Iris pigment epithelial cell (primary cell): ENCODE measurements at regions not wholly inside any gene's neighbourhood (a gene's known extent, or its start where the extent isn't known, plus 50 kb on each side); places are given as distances from the start of the nearest gene placed in this dataset.
"Not testable (repeated sequence)": the region's sequence is repeated elsewhere in the genome, so short reads cannot be mapped to it uniquely, and the experiment has no call there.

Source experiments
- DNase-seq: peaks from one replicate; pipeline ENCODE4 v3.0.0-alpha.2; 2011; ENCODE audit warnings: low read depth

- DNase-seq, result no peak
Measured at GRCh38 chr6:27190126-27190525, 57.4 kb upstream of the PRSS16 start.

DNA sequence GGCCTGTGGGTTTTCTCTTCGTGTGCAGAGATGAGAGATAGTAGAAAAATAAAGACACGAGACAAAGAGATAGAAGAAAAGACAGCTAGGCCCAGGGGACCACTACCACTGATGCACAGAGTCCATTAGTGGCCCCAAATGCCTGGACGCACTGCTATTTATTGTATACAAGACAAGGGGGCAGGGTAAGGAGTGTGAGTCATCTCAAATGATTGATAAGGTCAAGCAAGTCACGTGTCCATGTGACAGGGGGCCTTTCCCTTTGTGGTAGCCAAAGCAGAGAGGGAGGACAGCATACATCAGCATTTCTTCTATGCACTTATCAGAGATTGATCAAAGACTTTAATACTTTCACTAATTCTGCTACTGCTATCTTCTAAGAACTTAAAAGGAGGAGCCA is 53.0 kb upstream of the PRSS16 start:
- DNase-seq, result not testable (repeated sequence)

DNA sequence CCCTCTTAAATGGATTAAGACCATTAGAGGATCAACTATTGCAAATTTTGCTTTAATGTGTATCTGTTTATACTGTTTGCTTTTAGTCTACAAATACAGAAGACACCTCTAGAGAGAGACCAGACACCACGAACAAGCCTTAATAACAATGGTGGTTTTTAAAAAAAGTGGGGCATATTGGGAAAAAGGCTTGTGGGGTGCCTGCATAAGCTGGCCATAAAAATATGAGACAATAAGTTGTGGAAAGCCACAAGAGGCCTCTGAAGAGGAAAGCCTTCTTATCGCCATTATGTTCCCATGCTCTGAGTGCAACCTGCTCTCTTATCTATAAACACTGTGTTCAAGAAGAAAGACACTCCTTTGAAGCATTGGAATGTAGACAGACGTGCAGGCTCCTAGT is 52.0 kb upstream of the PRSS16 start:
- not testable (repeated sequence) for DNase-seq
